Chondrocyte (in vitro differentiated cells): ENCODE measurements at regions not wholly inside any gene's neighbourhood (a gene's known extent, or its start where the extent isn't known, plus 50 kb on each side); places are given as distances from the start of the nearest gene placed in this dataset.
"Not testable (repeated sequence)": the region's sequence is repeated elsewhere in the genome, so short reads cannot be mapped to it uniquely, and the experiment has no call there.

ENCODE experiments used
- DNase-seq: peaks from one replicate; pipeline ENCODE4 v3.0.0; 2021; ENCODE audit warnings: mixed read lengths, low spot score
- H3K27ac Mint-ChIP-seq: one replicate; pipeline ENCODE4 v1.8.0; 2021; ENCODE audit warnings: mild to moderate bottlenecking, moderate library complexity, mixed read lengths; ENCODE audit not compliant: unreplicated experiment
- H3K27me3 Mint-ChIP-seq: 2 replicates; pipeline ENCODE4 v1.8.0; 2021; ENCODE audit warnings: low read depth, mixed read lengths
- H3K36me3 Mint-ChIP-seq: 2 replicates; pipeline ENCODE4 v1.8.0; 2021; ENCODE audit warnings: low read depth, mixed read lengths
- H3K4me1 Mint-ChIP-seq: 2 replicates; pipeline ENCODE4 v1.8.0; 2021; ENCODE audit warnings: low read depth, mild to moderate bottlenecking, mixed read lengths
- H3K4me3 Mint-ChIP-seq: one replicate; pipeline ENCODE4 v1.8.0; 2021; ENCODE audit warnings: mild to moderate bottlenecking, moderate library complexity, mixed read lengths; ENCODE audit not compliant: unreplicated experiment
- H3K9me3 Mint-ChIP-seq: 2 replicates; pipeline ENCODE4 v1.8.0; 2021; ENCODE audit warnings: low read depth, mixed read lengths
- CTCF ChIP-seq: fragments of 200-600 bp; sonication (generic); IDR thresholded peaks from 2 replicates; pipeline ENCODE4 v1.5.0; 2021; ENCODE audit warnings: antibody characterized with exemption, mild to moderate bottlenecking, moderate library complexity

- no peak for DNase-seq
- H3K27ac Mint-ChIP-seq: no peak overlapping the region
- no peak for TF ChIP-seq CTCF
Observed at GRCh38 chr14:53840444-53840843, 116.2 kb downstream of the BMP4 start.

GRCh38 chr14:53838374-53838773 lies 118.3 kb downstream of the BMP4 start:
- DNase-seq: no peak
- H3K4me1 Mint-ChIP-seq: peaks cover 11% of the 10 kb centered on the region
- H3K27me3 Mint-ChIP-seq: no peaks in the 10 kb centered on the region
- TF ChIP-seq CTCF: no peak
- peaks cover 1% of the 10 kb centered on the region for H3K36me3 Mint-ChIP-seq
- no peak overlapping the region for H3K4me3 Mint-ChIP-seq
- peaks cover 10% of the 10 kb centered on the region for H3K9me3 Mint-ChIP-seq
- no peak overlapping the region for H3K27ac Mint-ChIP-seq

More at GRCh38 chr14:53840444-53840843, 116.2 kb downstream of the BMP4 start:
- Mint-ChIP-seq H3K36me3 (peaks cover 1% of the 10 kb centered on the region), H3K27me3 (no peaks in the 10 kb centered on the region), H3K9me3 (peaks cover 10% of the 10 kb centered on the region), H3K4me3 (no peak overlapping the region), H3K4me1 (peaks cover 3% of the 10 kb centered on the region)

GRCh38 chr14:53837656-53838055 lies 119.0 kb downstream of the BMP4 start:
- not testable (repeated sequence) for H3K27ac Mint-ChIP-seq, H3K36me3 Mint-ChIP-seq, DNase-seq, H3K4me3 Mint-ChIP-seq, H3K4me1 Mint-ChIP-seq, H3K9me3 Mint-ChIP-seq, H3K27me3 Mint-ChIP-seq

GRCh38 chr14:53836551-53836950 lies 120.1 kb downstream of the BMP4 start:
- Mint-ChIP-seq H3K9me3 (peaks cover 10% of the 10 kb centered on the region), H3K36me3 (peaks cover 1% of the 10 kb centered on the region), H3K4me1 (peaks cover 8% of the 10 kb centered on the region), H3K27ac (no peak overlapping the region), H3K4me3 (no peak overlapping the region), H3K27me3 (no peaks in the 10 kb centered on the region)
- TF ChIP-seq CTCF: no peak
- no peak for DNase-seq

GRCh38 chr14:53828820-53829219 lies 127.8 kb downstream of the BMP4 start:
- Mint-ChIP-seq H3K9me3 (peaks cover 14% of the 10 kb centered on the region), H3K36me3 (no peaks in the 10 kb centered on the region), H3K4me1 (peaks cover 11% of the 10 kb centered on the region), H3K27ac (no peak overlapping the region), H3K4me3 (no peak overlapping the region), H3K27me3 (no peaks in the 10 kb centered on the region)
- DNase-seq: no peak
- TF ChIP-seq CTCF: no peak

GRCh38 chr14:53824061-53824460 lies 132.6 kb downstream of the BMP4 start:
- no peak for DNase-seq
- no peak overlapping the region for H3K4me3 Mint-ChIP-seq
- H3K27ac Mint-ChIP-seq: no peak overlapping the region
- no peak for TF ChIP-seq CTCF
- H3K36me3 Mint-ChIP-seq: no peaks in the 10 kb centered on the region
- peaks cover 7% of the 10 kb centered on the region for H3K4me1 Mint-ChIP-seq
- no peaks in the 10 kb centered on the region for H3K9me3 Mint-ChIP-seq
- H3K27me3 Mint-ChIP-seq: no peaks in the 10 kb centered on the region
